ENCODE measurements at regions not wholly inside any gene's neighbourhood (a gene's known extent, or its start where the extent isn't known, plus 50 kb on each side); places are given as distances from the start of the nearest gene placed in this dataset.

DNA sequence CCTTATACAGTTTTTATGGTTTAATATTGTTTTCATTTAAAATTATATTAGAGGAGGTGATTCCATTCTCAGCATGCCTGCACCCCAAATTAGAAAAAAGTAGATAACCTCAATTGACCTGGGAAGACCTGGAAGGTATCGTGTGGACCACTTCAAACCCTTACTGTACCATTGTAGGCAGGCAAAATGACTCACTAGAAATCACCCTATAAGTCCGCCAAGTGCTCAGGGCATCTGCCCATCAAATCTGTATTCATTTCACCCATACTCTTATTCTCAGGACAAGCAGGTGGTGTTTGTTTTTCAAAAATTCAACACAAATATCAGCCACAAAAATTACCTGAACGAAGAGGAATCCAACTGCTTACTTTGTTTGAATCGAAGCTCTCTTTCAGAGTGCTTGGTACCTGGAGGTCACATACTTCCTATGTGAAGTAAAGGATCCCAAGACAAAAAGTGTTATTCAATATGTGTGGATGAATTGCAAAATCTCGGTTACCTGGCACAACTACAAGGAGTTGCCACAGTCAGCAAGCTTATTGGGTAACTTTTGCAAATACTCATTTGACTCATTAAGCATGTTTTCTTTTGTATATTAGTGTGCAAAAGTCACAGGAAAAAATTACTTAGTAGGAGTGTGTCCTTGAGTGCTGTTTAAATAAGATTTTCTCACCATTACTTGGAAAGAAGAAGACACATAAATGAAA lies 216.2 kb downstream of the ENC1 start:
- no peak for TF ChIP-seq CTCF (IDR thresholded peaks at IDR 0.05; ENCODE audit: insufficient read depth in 1 of 2, low read depth in 1 of 2, low read length in 1 of 2, severe bottlenecking in 1 of 2, unreplicated experiment in 1 of 2)
- no peak overlapping the region for H3K4me3 ChIP-seq (ENCODE audit: low read depth, low read length)
- H3K27me3 ChIP-seq (replicated peaks; ENCODE audit: control insufficient read depth, insufficient read depth, low read length): no peaks in the 10 kb centered on the region
- Mint-ChIP-seq H3K27ac (ENCODE audit: unreplicated experiment) (no peak overlapping the region), H3K4me3 (ENCODE audit: unreplicated experiment) (no peak overlapping the region), H3K36me3 (ENCODE audit: insufficient read depth, unreplicated experiment) (no peaks in the 10 kb centered on the region), H3K27me3 (ENCODE audit: insufficient read depth, unreplicated experiment) (no peaks in the 10 kb centered on the region), H3K4me1 (ENCODE audit: low read depth, unreplicated experiment) (peaks cover 28% of the 10 kb centered on the region), H3K9me3 (ENCODE audit: unreplicated experiment) (peaks cover 30% of the 10 kb centered on the region)
- no peaks in the 10 kb centered on the region for H3K36me3 ChIP-seq (ENCODE audit: control insufficient read depth, insufficient read depth, low read length)
- ChIA-PET CTCF (no interaction called here), POLR2A (no interaction called here)
- no TSS peak for BruUV-seq (replicated peaks)
- intact Hi-C loops (cut with micrococcal nuclease; ENCODE audit: unreplicated experiment): no loop called here
- no peak for DNase-seq
- no peaks in the 10 kb centered on the region for H3K9me3 ChIP-seq
- peaks cover 5% of the 10 kb centered on the region for H3K4me1 ChIP-seq

GRCh38 chr5:74423383-74423782 lies 217.1 kb downstream of the ENC1 start:
- DNase-seq: no peak
- Histone ChIP-seq H3K36me3 (ENCODE audit: control insufficient read depth, insufficient read depth, low read length) (no peaks in the 10 kb centered on the region), H3K27me3 (replicated peaks; ENCODE audit: control insufficient read depth, insufficient read depth, low read length) (no peaks in the 10 kb centered on the region), H3K9me3 (no peaks in the 10 kb centered on the region), H3K4me3 (ENCODE audit: low read depth, low read length) (no peak overlapping the region), H3K4me1 (peaks cover 13% of the 10 kb centered on the region)
- no TSS peak for BruUV-seq (replicated peaks)
- ChIA-PET CTCF (no interaction called here), POLR2A (no interaction called here)
- no peaks in the 10 kb centered on the region for H3K27me3 Mint-ChIP-seq (ENCODE audit: insufficient read depth, unreplicated experiment)
- H3K9me3 Mint-ChIP-seq (ENCODE audit: unreplicated experiment): peaks cover 22% of the 10 kb centered on the region
- intact Hi-C loops (cut with micrococcal nuclease; ENCODE audit: unreplicated experiment): no loop called here
- no peak overlapping the region for H3K4me3 Mint-ChIP-seq (ENCODE audit: unreplicated experiment)
- no peaks in the 10 kb centered on the region for H3K36me3 Mint-ChIP-seq (ENCODE audit: insufficient read depth, unreplicated experiment)
- TF ChIP-seq CTCF (IDR thresholded peaks at IDR 0.05; ENCODE audit: insufficient read depth in 1 of 2, low read depth in 1 of 2, low read length in 1 of 2, severe bottlenecking in 1 of 2, unreplicated experiment in 1 of 2): no peak
- no peak overlapping the region for H3K27ac Mint-ChIP-seq (ENCODE audit: unreplicated experiment)
- peaks cover 38% of the 10 kb centered on the region for H3K4me1 Mint-ChIP-seq (ENCODE audit: low read depth, unreplicated experiment)

GRCh38 chr5:74422671-74423070 lies 217.9 kb downstream of the ENC1 start:
- H3K9me3 ChIP-seq: no peaks in the 10 kb centered on the region
- H3K27me3 ChIP-seq (replicated peaks; ENCODE audit: control insufficient read depth, insufficient read depth, low read length): no peaks in the 10 kb centered on the region
- no peaks in the 10 kb centered on the region for H3K27me3 Mint-ChIP-seq (ENCODE audit: insufficient read depth, unreplicated experiment)
- no peak overlapping the region for H3K4me3 Mint-ChIP-seq (ENCODE audit: unreplicated experiment)
- no peak for TF ChIP-seq CTCF (IDR thresholded peaks at IDR 0.05; ENCODE audit: insufficient read depth in 1 of 2, low read depth in 1 of 2, low read length in 1 of 2, severe bottlenecking in 1 of 2, unreplicated experiment in 1 of 2)
- ChIA-PET CTCF (no interaction called here), POLR2A (no interaction called here)
- peaks cover 19% of the 10 kb centered on the region for H3K4me1 ChIP-seq
- H3K27ac Mint-ChIP-seq (ENCODE audit: unreplicated experiment): no peak overlapping the region
- H3K4me1 Mint-ChIP-seq (ENCODE audit: low read depth, unreplicated experiment): peaks cover 44% of the 10 kb centered on the region
- no peaks in the 10 kb centered on the region for H3K36me3 ChIP-seq (ENCODE audit: control insufficient read depth, insufficient read depth, low read length)
- no TSS peak for BruUV-seq (replicated peaks)
- no peak overlapping the region for H3K4me3 ChIP-seq (ENCODE audit: low read depth, low read length)
- no peaks in the 10 kb centered on the region for H3K36me3 Mint-ChIP-seq (ENCODE audit: insufficient read depth, unreplicated experiment)
- no peak for DNase-seq
- intact Hi-C loops (cut with micrococcal nuclease; ENCODE audit: unreplicated experiment): no loop called here
- H3K9me3 Mint-ChIP-seq (ENCODE audit: unreplicated experiment): peaks cover 15% of the 10 kb centered on the region
